LNCAP (cell line): ENCODE measurements at regions not wholly inside any gene's neighbourhood (a gene's known extent, or its start where the extent isn't known, plus 50 kb on each side); places are given as distances from the start of the nearest gene placed in this dataset.

Experiments
- TF ChIP-seq, protein P1 (sequence below): fragments of 450-650 bp; IDR thresholded peaks from 2 replicates; pipeline ENCODE4 v1.5.1; 2017; ENCODE audit warnings: mild to moderate bottlenecking

DNA sequence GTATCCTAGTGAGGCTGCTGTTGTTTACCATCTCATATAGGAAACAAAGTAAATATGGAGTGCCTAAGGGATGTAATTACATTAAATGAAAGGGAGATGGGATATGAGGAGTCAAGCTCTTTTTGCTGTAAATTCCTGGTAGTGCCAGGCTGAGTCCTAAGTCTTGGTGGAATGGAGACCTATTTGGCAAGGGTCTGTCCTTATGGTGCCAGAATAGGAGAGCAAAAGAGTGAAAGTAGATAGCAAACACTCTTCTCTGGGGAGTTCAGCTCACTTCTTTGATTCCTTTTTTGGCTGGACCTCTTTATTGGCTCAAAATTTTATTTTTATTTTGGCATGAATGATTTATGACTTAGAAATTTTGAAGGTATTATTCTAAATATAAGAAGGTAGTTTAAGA lies 380.8 kb downstream of the TMEM232 start:
- TF ChIP-seq, protein P1, sequence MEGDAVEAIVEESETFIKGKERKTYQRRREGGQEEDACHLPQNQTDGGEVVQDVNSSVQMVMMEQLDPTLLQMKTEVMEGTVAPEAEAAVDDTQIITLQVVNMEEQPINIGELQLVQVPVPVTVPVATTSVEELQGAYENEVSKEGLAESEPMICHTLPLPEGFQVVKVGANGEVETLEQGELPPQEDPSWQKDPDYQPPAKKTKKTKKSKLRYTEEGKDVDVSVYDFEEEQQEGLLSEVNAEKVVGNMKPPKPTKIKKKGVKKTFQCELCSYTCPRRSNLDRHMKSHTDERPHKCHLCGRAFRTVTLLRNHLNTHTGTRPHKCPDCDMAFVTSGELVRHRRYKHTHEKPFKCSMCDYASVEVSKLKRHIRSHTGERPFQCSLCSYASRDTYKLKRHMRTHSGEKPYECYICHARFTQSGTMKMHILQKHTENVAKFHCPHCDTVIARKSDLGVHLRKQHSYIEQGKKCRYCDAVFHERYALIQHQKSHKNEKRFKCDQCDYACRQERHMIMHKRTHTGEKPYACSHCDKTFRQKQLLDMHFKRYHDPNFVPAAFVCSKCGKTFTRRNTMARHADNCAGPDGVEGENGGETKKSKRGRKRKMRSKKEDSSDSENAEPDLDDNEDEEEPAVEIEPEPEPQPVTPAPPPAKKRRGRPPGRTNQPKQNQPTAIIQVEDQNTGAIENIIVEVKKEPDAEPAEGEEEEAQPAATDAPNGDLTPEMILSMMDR = no peak

- TF ChIP-seq, protein P1 = no peak
These were observed 379.5 kb downstream of the TMEM232 start for GRCh38 chr5:110346893-110347358.

GRCh38 chr5:110347781-110348180 lies 378.7 kb downstream of the TMEM232 start:
- TF ChIP-seq, protein P1 = no peak

- TF ChIP-seq, protein P1 = no peak
These were observed 375.0 kb downstream of the TMEM232 start for GRCh38 chr5:110351430-110351829.

- TF ChIP-seq, protein P1 = no peak
These were observed 372.2 kb downstream of the TMEM232 start for GRCh38 chr5:110354311-110354710.

DNA sequence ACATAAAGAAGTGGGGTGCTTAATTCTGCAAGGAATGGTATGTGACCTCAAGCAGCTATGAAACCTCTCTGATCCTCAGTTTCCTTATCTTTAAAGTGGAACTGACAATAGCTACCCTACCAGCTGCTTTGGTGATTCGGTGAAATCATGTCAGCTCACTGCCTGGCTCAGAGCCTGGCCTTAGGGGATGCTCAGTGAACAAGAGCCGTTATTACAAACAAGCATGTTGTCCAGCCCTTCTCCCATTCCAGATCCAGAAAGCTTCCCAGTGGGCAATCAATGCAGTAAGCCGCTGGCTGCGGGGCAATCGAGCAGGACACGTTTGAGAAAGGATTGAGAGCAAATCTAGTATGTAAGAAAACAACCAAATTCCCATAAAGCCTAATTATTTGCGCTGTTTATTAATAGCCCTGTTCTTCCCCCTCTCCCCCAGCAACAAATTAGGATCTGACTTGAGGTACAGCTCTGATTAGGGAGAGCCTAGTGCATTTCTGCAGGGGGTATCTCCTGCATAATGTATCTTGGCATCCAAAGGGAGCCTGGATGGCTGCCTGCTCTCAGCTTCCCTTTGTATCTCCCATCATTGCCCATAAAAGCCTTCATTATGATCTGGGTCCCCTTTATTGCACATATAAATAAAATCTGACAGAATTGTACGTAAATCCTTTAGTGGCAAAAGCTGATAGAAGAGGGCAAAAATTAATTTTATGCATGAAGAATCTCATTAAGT lies 371.4 kb downstream of the TMEM232 start:
- TF ChIP-seq, protein P1 = no peak

GRCh38 chr5:110356677-110357076 lies 369.8 kb downstream of the TMEM232 start:
- TF ChIP-seq, protein P1 = no peak
